HG02884 (cell line): ENCODE measurements at regions not wholly inside any gene's neighbourhood (a gene's known extent, or its start where the extent isn't known, plus 50 kb on each side); places are given as distances from the start of the nearest gene placed in this dataset.

Source experiments
- ATAC-seq: cut with Tn5 transposase; IDR thresholded peaks from one replicate; pipeline ENCODE4 v1.9.1; 2021; ENCODE audit warnings: mild to moderate bottlenecking, moderate library complexity; ENCODE audit not compliant: unreplicated experiment

DNA sequence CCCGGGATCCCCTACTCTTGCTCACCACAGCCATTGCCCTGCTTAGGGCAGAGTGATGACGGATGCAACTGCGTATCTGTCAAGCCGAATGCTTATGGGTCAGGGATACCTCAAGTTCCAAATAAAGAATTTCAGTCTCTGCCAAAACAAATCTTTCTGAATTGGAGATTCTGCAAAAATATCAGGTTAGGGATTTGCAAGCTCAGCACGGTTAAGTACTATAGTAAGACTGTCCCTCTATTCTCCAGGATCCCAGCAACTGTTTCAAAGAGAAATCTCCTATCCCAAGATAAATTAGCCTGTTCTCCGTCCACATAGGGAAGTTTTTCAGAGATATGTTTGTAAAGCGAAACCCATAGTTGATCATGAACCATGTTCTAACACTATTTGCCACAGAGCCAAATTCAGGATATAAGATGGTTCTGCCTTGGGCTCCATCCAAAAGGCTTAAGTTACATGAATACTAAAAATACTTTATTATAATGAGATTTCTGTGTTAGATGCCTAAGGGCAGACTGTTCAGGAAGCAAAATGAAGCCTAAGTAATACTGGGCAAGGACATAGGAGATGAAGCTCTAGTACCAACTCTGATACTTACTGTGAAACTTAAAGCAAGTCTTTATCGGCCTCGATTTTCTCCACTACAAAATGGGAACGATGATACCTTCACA, 100.1 kb upstream of the LPP start:
- no peak for ATAC-seq

DNA sequence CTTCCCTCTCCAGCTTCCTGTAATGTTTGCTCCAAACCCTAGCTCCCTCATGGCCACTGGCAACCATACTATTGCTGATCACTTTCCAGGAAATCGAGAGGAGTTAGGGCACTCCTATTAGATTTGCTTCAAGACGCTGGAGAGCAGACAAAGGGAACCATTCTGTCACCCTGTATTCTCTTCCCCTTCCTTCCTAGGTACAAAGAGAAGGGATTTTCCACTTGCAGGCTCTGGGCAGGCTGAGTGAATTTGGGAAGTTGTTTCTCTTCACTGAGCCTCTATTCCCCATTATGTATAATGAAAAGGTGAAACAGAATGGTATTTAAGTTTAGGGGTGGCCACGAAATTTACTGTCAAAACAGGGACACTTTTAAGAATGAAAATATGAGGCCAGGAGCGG, 99.4 kb upstream of the LPP start:
- no peak for ATAC-seq

DNA sequence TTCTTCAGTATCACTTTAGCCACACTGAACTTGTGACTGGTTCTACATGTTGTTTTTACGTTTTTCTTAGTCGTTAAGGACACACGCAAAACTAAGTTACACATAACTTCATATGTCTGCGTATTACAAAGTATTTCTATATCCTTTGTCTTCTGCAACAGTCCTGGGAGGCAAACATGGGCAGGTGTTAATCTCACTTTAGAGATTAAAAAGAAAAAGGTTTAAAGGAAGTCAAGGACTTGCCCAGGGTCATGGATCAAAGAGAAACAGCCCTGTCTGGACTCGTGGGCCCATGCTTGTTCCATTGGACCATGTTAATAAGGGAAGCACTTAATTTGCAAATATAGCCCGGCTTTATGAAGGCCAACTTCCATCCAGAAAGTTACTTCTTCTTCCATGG, 98.6 kb upstream of the LPP start:
- ATAC-seq, result no peak

DNA sequence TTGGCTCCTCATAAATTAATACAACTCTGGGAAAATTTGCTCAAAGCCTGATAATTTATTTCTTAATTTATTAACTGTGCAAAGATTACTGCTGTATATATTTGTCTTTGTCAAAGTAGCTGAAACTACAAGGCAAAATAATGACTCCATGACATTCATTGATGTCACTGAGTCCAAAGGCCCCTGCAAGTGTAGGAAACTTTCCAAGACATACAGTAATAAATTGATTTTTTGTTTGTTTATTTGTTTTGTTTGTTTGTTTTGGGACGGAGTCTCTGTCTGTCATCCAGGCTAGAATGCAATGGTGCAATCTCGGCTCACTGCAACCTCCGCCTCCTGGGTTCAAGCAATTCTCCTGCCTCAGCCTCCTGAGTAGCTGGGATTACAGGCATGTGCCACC, 96.8 kb upstream of the LPP start:
- no peak for ATAC-seq

DNA sequence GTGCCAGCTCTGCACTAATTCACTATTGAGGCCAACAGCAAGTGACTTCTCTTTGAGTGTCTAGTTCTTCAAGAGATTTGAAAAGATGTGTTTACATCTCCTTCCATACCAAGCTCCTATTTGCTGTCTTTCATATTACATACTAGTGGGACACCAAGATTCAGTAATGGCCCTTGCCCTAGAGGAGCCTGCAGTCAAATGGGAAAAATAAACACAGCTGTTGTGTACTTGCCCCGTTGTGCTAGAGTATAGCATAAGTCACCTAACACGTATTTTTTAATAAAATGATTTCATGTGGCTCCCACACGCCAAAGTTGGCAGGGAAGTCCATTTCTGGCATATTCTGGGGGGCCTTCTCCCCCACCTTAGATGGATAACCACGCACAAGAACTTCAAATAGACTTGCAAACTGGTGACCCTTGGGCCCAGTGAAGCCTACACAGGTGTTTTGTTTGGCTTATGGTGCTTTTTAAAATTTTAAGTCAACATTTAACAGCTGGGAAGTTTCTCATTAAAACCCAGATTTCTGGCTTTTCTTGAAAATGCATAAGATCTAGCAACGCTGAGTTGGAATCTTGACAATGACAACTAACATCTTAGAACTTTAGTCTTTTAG, 95.3 kb upstream of the LPP start:
- ATAC-seq, result no peak

DNA sequence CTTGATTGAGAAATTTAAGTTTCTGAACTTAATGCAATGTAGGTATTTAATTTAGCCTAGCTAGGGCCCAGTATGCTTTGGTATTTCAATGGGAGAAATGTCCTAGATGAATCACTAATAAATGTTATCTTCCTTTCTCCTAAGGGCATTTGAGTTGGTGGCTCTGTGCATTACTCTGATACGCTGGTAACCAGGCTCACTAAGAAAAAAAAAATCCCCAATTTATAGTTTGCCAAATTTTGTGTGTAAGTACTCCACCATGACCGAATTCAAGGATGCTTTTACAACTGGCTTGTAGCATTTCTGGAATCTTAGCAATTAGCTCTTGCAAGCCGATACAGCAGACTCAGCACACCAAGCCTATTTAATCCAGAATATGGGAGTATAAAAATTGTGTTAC, 94.6 kb upstream of the LPP start:
- no peak for ATAC-seq

DNA sequence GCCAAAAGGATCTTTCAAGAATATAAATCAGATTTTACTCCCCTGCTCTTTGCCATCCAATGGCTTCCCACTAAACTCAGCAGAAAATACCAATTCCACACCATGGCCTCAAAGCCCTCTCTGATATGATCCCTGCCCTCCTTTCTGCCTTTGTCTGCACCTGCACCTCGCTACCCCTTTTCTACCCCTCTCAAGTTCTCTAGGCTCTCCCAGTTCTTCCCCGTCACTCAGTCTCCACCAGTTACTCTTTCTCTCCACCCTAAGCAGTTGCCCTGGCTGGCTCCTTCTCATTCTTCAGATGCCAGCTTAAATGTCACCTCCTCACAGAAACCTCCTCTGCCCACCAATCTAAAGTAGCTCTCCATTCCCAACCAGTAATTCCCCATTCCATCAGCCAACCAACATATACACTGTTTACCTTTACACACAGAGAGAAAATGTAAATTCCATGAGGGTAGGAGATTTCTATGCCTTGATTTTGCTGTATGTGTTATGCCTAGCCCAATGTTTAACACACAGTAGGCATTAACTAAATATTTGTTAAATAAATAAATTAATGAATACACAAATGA, 93.6 kb upstream of the LPP start:
- ATAC-seq, result no peak

DNA sequence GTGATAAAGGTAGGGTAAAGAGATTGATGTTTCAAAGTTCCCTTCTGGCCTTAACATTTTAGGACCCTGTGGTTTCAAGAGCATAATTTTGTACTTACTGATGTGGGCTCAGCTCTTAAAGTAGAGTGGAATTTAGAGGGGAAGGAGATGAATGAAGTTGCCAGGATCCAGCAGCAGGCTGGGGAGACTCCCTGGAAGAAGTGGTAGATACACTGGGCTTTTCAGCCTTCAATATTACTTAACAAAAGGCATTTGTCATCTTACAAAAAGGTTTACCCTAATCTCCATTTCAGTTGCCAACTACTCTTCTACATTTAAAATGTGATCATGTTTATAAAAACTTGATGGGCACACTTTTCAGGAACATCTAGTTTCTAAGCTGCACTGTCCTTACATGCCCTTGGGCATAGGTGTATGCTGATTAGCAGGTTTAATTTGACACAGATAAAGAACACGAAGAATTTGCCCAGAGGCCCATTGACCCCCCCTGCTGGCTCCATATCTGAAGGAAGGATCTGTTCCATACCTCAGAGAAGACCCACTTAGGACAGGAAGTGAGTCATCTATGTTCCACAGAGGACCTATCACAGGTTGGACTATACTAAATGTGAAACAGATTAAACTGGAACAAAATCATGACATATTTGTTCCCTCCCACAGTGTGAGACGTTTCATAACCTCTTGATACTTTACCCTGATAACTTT, 93.0 kb upstream of the LPP start:
- ATAC-seq, result peak; percentile 90

DNA sequence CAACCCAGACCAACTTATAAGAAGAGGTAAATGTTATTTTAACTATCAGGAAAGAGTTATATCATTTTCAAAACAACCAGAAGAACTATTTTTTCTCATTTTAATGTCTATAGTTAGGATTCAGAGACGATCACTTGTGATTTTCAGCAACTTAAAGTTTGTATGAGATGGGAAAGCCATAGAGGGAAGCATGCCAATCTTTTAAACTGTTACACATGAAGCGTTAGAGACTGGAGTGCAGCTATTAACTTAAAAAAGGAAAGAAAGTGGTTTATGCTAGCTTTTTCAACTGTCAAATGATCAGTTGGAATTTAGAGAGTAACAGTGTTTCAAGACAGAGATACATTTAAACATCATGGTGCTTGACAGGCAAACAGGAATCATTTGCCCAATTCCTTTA, 91.7 kb upstream of the LPP start:
- no peak for ATAC-seq

DNA sequence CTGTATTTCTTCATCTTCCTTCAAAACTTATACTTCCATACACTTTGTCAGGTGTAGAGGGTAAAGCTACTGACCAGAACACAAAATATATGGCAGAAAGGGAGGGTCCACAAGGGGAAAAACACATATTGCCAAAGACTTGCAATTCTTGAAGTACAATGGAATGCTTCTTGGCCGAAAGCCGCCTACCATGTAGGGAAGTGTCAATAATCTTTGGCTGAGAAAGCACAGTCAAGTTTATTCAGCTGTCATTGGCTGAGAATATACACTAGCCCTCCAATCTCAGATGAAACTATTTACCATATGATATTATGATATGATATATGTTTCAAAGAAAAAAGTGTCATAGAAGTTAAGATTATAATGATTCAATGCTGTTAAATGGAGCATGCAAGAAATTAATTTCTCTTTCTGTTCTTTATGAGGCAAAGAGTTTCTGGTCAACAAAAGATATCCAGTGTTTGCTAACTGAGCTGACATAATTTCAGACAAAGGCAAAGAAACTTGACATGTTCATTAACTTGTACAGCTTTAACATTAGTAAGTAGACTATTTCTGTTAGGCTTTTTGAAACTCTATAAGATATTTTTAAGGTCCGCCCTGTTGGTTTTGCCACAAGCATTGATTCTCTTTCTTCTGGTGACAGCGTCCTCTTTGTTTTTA, 89.0 kb upstream of the LPP start:
- ATAC-seq, result no peak

DNA sequence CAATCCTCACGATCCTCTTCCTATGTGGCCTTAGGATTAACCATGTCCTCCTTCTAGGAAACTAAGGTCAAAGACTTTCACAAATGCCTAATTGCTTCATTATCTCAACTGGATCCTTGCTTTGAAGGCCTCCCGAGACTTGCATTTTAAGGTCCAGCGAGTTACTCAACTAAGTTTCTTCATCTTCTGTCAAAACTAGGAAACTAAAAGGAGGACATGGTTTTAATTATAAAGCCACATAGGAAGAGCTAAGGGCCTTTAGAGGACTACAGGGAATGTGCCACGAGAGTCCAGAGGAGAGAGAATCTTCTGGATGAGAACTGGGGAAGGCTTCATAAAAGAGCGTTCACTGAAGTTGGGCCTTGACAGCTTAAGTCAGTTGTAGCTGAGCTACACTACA, 87.8 kb upstream of the LPP start:
- no peak for ATAC-seq

DNA sequence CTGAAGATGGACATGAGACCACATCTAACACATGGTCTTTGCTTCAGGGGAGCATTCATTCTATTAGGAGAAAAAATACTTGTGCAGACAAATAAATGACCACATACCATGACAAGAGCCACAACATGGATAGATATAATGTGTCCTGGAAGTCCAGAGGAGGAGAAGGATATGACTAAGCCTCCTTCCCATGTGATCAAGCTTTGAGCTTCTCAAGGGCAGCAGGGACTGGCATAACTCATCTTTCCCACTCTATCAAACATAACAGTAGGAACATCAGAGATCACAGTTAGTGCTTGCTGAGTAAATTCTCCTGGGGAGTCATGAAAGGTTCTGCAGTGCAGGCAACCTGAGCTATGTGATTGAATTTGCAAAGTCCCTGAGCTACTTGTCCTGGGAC, 86.0 kb upstream of the LPP start:
- no peak for ATAC-seq

DNA sequence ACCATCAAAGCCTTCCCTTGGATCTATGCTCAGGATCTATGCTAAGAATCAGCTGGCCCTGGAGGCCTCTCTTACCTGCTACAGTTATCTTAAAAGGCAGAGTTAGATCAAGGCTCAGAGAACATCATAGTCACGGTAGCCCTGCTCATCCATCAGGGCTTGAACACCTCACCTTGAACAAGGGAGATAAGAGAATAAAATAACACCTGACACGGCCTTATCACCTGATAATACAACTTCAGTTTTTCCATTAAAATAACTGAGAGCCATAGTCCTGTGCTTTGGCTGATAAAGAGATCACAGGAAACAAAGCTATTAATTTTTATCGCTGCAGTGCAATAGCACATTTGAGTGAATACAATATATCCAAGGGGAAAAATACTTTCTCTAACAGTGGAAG, 85.6 kb upstream of the LPP start:
- ATAC-seq, result no peak

DNA sequence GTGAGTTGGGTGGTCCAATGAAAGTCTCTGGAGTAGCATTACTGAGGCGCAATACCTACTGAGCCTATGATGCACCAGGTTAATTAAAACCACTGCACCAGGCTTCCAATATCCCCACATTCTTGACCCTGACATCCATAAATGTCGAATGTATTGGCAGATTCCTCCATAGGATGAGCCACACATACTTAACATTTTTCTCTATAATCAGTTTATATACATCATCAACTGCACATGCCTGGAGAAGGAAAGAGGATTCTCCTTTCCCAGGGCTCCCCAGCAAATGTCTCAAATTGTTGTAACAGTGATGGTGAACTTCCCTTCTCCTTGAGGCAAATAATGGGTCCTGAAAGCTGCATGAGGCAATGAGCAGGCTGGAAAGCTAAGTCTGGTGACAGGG, 82.3 kb upstream of the LPP start:
- ATAC-seq, result no peak

DNA sequence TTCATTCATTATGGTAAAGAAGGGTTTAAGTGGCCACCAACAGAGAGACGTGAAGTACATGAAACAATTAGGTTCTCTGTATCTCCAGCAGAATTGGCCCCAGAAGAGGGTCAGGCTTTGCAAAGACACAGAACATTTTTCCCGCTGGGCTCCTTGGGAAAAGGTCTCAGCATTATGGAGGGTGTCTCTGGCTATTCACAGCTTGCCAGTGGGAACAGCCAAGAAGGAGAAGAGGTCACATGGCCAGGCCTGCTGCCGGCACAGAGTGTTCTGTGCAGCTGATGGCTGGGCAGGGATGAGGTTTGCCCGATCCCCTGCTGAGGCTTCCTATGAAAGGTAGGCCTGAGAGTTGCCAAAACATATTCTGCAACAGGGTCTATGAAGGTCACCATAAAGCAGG, 77.8 kb upstream of the LPP start:
- no peak for ATAC-seq

DNA sequence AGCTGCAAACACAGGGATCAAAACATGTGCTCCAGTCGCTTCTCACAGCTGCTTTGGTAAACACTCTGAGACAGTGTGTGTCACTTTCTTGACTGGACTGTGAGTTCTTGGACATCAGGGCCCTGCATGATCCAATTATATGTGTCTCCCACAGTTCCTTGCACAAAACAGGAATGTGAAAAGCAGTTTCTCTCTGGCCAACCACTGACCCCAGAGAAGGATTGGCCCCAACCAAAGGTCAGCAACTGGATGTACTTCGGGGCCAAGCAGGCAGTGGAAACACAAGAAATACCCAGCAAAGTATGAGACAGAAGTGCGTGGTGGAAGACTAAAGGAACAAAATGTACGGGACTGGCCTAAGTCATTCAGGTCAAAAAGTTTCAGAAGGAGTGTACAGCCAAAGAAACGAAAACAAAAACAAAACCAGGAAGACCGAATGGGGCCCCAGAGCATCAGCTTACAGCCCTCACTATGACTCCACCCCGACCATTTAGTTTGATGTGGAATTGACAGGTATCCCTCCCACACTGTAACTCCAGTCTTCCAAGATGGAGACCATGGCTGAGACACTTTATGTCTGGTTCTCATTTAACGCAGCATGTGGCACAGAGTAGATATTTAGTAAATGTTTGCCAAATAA, 76.7 kb upstream of the LPP start:
- no peak for ATAC-seq

DNA sequence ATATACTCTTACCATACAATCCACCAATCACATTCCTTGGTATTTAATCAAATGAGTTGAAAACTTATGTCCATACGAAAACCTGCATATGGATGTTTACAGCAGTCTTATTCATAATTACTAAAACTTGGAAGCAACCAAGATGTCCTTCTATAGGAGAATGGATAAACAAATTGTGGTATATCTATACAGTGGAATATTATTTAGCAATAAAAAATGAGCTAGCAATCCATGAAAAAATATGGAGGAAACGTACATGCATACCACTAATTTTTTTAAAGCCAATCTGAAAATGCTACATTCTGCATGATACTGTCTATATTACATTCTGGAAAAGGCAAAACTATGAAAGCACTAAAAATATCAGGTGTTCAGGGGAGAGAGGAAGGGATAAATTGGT, 73.9 kb upstream of the LPP start:
- ATAC-seq, result no peak

DNA sequence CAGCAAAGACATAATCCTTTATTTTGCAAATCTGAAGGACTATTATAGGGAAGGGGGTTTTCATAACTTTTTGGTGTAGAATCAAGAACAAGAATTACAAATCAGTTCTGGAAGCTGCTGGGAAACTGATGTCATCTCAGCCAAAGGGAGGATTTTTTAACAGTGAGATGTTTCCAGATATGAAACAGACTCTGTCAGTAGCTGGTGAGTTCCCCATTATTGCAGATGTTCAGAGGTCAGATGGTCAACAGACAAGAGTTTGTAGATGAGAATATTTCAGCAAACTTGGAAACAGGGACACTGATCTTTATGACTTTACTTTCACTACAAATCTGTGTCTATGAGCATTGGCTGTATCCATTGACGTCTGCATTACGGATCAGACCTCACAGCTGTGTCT, 71.9 kb upstream of the LPP start:
- no peak for ATAC-seq

DNA sequence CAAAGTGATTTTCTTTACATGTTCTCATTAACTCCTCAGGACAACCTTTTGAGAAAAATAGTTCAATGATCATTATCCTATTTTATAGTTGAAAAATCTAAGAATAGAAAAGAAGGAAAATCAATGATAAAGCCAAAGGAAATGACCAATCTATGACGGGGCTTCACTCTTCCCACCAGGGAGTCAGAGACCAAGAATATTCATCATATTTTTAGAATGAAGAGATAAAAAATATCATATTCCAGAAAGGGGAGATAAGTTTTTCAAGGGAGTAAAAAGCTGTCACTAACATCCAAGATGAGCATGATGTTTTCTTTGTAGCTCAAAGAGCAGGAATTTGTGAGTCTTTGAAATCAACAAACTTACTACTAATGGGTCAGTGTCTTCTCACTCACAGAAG, 71.5 kb upstream of the LPP start:
- no peak for ATAC-seq

DNA sequence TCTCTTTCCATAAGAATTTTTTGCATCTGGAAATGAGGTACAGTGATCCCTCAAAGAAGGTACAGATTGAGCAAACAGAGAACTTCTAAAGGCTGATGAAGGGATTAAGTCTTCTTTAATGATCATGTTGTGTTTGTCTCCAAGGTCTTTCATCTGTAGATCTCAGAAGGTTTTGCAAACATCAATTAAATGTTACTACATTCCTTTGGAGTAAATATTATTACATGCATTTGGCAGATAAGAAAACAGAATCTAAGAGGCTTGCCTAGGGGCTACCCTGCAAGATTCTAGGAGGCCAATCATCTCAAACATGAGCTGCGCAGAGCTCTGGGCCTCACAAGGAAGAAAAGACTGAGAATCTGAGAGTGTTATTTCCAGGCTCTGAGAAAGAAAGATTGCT, 70.9 kb upstream of the LPP start:
- ATAC-seq, result no peak
